Glutamatergic neuron (in vitro differentiated cells): ENCODE measurements at regions not wholly inside any gene's neighbourhood (a gene's known extent, or its start where the extent isn't known, plus 50 kb on each side); places are given as distances from the start of the nearest gene placed in this dataset.

Experiments
- DNase-seq: peaks from one replicate; pipeline ENCODE4 v3.0.0; 2022
- H3K27ac Mint-ChIP-seq: one replicate; pipeline ENCODE4 v1.8.0; 2020; ENCODE audit warnings: mild to moderate bottlenecking, mixed read lengths, inconsistent platforms; ENCODE audit not compliant: unreplicated experiment
- H3K27me3 Mint-ChIP-seq: one replicate; pipeline ENCODE4 v1.8.0; 2020; ENCODE audit warnings: mild to moderate bottlenecking, moderate library complexity, mixed read lengths, inconsistent platforms; ENCODE audit not compliant: unreplicated experiment
- H3K36me3 Mint-ChIP-seq: one replicate; pipeline ENCODE4 v1.8.0; 2020; ENCODE audit warnings: mild to moderate bottlenecking, mixed read lengths, inconsistent platforms; ENCODE audit not compliant: unreplicated experiment
- H3K4me1 Mint-ChIP-seq: one replicate; pipeline ENCODE4 v1.8.0; 2020; ENCODE audit warnings: mild to moderate bottlenecking, low read depth, mixed read lengths, inconsistent platforms; ENCODE audit not compliant: unreplicated experiment
- H3K4me3 Mint-ChIP-seq: one replicate; pipeline ENCODE4 v1.8.0; 2020; ENCODE audit warnings: mild to moderate bottlenecking, mixed read lengths, inconsistent platforms; ENCODE audit not compliant: unreplicated experiment
- H3K9me3 Mint-ChIP-seq: one replicate; pipeline ENCODE4 v1.8.0; 2020; ENCODE audit warnings: mild to moderate bottlenecking, moderate library complexity, mixed read lengths, inconsistent platforms; ENCODE audit not compliant: unreplicated experiment
- TF ChIP-seq, protein P1 (sequence below): fragments of 200-600 bp; sonication (generic); IDR thresholded peaks from one replicate; pipeline ENCODE4 v1.5.0; 2021; ENCODE audit not compliant: partially characterized antibody, unreplicated experiment

DNA sequence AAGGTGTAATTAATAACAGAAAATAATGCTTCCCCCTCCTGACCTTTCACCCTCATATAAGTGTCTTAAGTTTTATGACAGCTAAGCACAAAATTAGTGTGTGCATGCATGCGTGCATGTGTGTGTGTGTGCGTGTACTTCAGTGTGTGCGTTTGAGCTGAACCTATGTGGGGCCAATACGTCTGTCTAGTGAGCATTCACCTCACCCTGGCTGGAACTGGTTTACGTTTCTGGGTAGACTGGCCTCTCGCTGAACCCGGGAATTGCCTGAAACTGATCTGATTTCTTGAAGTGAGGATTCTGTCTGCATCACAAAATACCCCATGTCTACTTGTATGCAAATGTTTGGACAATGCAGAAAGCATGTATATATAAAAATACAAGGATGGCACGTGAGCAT, 68.2 kb upstream of the TBX3 start:
- Mint-ChIP-seq H3K4me1 (no peaks in the 10 kb centered on the region), H3K9me3 (no peaks in the 10 kb centered on the region), H3K27me3 (peaks cover 7% of the 10 kb centered on the region), H3K27ac (no peak overlapping the region), H3K36me3 (no peaks in the 10 kb centered on the region), H3K4me3 (no peak overlapping the region)
- no peak for DNase-seq
- TF ChIP-seq, protein P1, sequence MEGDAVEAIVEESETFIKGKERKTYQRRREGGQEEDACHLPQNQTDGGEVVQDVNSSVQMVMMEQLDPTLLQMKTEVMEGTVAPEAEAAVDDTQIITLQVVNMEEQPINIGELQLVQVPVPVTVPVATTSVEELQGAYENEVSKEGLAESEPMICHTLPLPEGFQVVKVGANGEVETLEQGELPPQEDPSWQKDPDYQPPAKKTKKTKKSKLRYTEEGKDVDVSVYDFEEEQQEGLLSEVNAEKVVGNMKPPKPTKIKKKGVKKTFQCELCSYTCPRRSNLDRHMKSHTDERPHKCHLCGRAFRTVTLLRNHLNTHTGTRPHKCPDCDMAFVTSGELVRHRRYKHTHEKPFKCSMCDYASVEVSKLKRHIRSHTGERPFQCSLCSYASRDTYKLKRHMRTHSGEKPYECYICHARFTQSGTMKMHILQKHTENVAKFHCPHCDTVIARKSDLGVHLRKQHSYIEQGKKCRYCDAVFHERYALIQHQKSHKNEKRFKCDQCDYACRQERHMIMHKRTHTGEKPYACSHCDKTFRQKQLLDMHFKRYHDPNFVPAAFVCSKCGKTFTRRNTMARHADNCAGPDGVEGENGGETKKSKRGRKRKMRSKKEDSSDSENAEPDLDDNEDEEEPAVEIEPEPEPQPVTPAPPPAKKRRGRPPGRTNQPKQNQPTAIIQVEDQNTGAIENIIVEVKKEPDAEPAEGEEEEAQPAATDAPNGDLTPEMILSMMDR = no peak

DNA sequence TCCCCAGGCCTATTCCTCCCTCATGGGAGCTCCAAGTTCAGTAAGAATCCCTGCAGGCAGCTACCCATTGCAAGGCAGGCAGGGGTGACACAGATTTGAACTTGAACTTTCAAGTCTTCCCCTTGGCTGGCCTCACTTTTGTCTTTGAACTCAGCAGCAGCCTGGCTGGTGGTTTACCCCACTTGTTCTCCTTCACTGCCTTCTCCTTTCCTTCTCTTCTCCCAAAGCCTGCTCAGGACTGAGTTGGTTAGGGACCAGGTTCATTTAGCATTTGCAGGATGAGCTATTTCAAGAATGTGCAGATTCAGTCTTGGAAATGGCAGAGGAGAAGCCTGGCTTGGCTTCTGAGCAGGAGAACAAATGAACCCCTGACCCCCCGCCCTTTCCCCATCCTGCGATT, 67.7 kb upstream of the TBX3 start:
- no peaks in the 10 kb centered on the region for H3K36me3 Mint-ChIP-seq

DNA sequence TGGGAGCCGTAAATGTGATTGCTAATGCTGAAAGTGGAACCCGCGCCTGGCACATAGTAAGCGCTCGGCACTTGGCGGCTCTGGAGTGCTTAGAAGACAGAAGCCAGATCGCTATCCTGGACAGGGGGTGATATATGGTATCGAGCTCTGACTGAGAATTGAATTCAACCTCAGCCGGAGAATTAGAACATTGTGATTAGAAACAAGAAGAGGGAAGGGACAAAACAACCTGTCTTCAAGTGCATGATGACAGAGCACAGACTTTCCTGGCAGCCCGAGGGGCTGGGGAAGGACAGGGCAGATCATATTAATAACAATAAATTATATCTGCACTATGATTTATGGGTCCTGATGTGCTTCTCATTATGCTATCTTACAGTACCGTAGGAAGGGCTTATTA, 66.9 kb upstream of the TBX3 start:
- peaks cover 9% of the 10 kb centered on the region for H3K27me3 Mint-ChIP-seq

More for the DNA sequence above, 67.7 kb upstream of the TBX3 start:
- TF ChIP-seq, protein P1 = no peak
- Mint-ChIP-seq H3K9me3 (no peaks in the 10 kb centered on the region), H3K4me1 (no peaks in the 10 kb centered on the region), H3K27me3 (peaks cover 7% of the 10 kb centered on the region), H3K4me3 (no peak overlapping the region), H3K27ac (no peak overlapping the region)
- DNase-seq = no peak

DNA sequence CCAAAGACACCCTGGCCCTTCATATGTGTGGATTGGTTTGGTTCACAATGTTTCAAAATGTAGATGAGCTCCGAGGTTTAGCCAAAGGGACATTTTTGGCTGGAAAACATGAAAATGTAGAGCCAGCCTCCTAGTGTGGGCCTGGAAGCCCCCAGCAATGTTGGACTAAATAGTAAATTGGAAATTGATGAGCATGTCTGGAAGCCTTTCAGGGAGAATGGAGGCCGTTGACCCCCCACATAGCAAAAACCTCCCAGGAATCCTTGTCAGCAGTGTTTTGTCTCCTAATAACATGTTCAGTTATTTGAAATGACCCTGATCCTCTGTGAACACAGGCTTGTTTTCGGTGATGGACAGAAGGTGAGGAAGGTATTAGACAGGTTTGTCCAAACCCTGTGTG, 65.1 kb upstream of the TBX3 start:
- DNase-seq = no peak
- H3K9me3 Mint-ChIP-seq = peaks cover 1% of the 10 kb centered on the region
- H3K4me3 Mint-ChIP-seq = no peak overlapping the region
- H3K4me1 Mint-ChIP-seq = no peaks in the 10 kb centered on the region
- no peaks in the 10 kb centered on the region for H3K36me3 Mint-ChIP-seq
- TF ChIP-seq, protein P1 = no peak
- peaks cover 9% of the 10 kb centered on the region for H3K27me3 Mint-ChIP-seq
- H3K27ac Mint-ChIP-seq = no peak overlapping the region

More for the DNA sequence above, 66.9 kb upstream of the TBX3 start:
- Mint-ChIP-seq H3K4me1 (no peaks in the 10 kb centered on the region), H3K4me3 (no peak overlapping the region), H3K27ac (no peak overlapping the region), H3K36me3 (no peaks in the 10 kb centered on the region), H3K9me3 (no peaks in the 10 kb centered on the region)
- no peak for DNase-seq
- TF ChIP-seq, protein P1 = no peak

DNA sequence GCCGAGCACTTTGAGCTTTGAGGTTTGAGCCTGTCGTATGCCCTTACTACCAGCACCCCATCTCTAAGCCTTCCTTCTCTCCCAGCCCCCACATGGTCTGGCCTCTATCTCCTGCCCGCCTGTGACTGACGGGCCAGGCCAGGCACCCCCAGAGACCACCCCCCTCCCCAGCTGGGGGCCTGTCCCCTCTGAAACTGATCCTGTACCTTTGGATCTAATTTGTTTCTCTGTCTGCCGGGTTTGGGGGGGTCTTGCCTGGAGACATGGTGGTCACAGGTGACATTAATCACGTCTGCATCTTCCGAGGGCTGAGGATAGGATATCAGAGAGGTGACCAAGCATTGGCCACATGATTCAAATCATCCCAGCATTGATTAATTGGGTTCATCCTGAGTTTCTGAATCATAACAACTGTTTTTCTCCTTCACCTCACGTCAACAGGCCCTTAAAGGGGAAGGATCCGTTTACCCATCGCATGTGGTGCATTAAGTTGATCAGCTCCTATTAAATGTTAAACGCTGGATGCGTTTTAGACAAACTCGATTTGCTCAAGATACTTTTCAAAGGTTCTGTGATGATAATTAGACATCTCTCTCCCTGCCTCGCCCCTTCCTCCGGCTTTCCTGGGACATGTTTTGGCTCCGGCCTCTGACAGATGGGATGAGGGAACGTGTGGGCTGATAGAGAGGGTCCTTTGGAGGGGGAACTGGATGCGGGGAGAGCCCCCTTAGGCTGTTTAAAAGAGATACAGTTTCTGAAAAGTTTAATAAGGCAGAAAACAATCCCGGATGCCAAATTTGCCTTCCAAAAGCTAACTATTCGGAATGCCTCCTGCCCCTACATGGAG, 63.3 kb upstream of the TBX3 start:
- Mint-ChIP-seq H3K27ac (no peak overlapping the region), H3K4me3 (no peak overlapping the region), H3K36me3 (no peaks in the 10 kb centered on the region), H3K27me3 (peaks cover 9% of the 10 kb centered on the region), H3K4me1 (no peaks in the 10 kb centered on the region), H3K9me3 (peaks cover 4% of the 10 kb centered on the region)
- no peak for DNase-seq
- TF ChIP-seq, protein P1 = no peak
